HCT116 (cell line): ENCODE measurements at regions not wholly inside any gene's neighbourhood (a gene's known extent, or its start where the extent isn't known, plus 50 kb on each side); places are given as distances from the start of the nearest gene placed in this dataset.

ENCODE experiments used
- ATAC-seq: fragments of 200-7000 bp; cut with Tn5 transposase; 2 replicates; pipeline ENCODE4 v1.9.1; 2020; ENCODE audit warnings: mild to moderate bottlenecking, moderate library complexity
- BruUV-seq: library from RNA; stranded (reverse); fragments of 400-500 nt; replicated peaks from 2 replicates; lab custom pipeline; 2021; lab: Mats Ljungman, UMichigan
- CTCF ChIA-PET: fragments of 300-600 bp; sonication (Branson Sonifier 250); formaldehyde crosslinking; loops from one replicate; lab custom pipeline; 2021; ENCODE audit warnings: antibody characterized with exemption; lab: Charles Lee
- POLR2A ChIA-PET: fragments of 300-600, 350-600 bp; sonication (Branson Sonifier 250); formaldehyde crosslinking; loops from one replicate; lab custom pipeline; 2021; ENCODE audit warnings: antibody characterized with exemption; lab: Charles Lee
- RAD21 ChIA-PET, 2 experiments: fragments of 300-600 bp; sonication (Branson Sonifier 250); formaldehyde crosslinking; loops; one replicate each; lab custom pipeline; 2023; ENCODE audit warnings: low total read pairs in 2 of 2; ENCODE audit not compliant: uncharacterized antibody in 2 of 2, unreplicated experiment in 2 of 2, low non-redundant PET in 1 of 2; lab: Charles Lee
- DNase-seq: peaks from one replicate; pipeline ENCODE4 v3.0.0-alpha.2; 2010; ENCODE audit warnings: low read depth, low spot score
- H2AFZ ChIP-seq: fragments of 200-600 bp; shearing (Covaris generic), sonication (generic); 2 replicates; pipeline ENCODE4 v1.6.1; 2017; ENCODE audit warnings: low read depth, mixed run types, mixed read lengths, antibody characterized with exemption, low read length; ENCODE audit not compliant: poor library complexity, severe bottlenecking
- H3K27ac ChIP-seq: 2 replicates; pipeline ENCODE4 v1.5.1; 2012; ENCODE audit warnings: low read depth, low read length
- H3K27me3 ChIP-seq: fragments of 200-600 bp; sonication (generic); 2 replicates; pipeline ENCODE4 v1.6.1; 2016; ENCODE audit warnings: mixed run types, low read length, mixed read lengths; ENCODE audit not compliant: insufficient read depth
- H3K36me3 ChIP-seq, 2 experiments: fragments of 200-500 bp in 1 of 2; fragments of 200-600 bp in 1 of 2; sonication (Bioruptor generic) in 1 of 2; sonication (generic) in 1 of 2; 2 replicates each; pipeline versions ENCODE4 v1.5.1 to v1.6.1; 2014 to 2016; ENCODE audit warnings: low read length in 2 of 2, inconsistent platforms in 1 of 2, mixed read lengths in 1 of 2, mixed run types in 1 of 2; ENCODE audit not compliant: insufficient read depth in 2 of 2, control insufficient read depth in 1 of 2
- H3K4me1 ChIP-seq, 2 experiments: fragments of 200-600 bp in 1 of 2; sonication (generic) in 1 of 2; 2 replicates each; pipeline versions ENCODE4 v1.5.1 to v1.6.1; 2012 to 2017; ENCODE audit warnings: low read length in 2 of 2, inconsistent platforms in 1 of 2, mild to moderate bottlenecking in 1 of 2, mixed read lengths in 1 of 2, mixed run types in 1 of 2, moderate library complexity in 1 of 2; ENCODE audit not compliant: insufficient read depth in 2 of 2, control insufficient read depth in 1 of 2
- H3K4me2 ChIP-seq: fragments of 200-600 bp; sonication (generic); 2 replicates; pipeline ENCODE4 v1.6.1; 2017; ENCODE audit warnings: mixed run types, low read length, mixed read lengths
- H3K4me3 ChIP-seq, 2 experiments: fragments of 200-600 bp in 1 of 2; sonication (generic) in 1 of 2; replicated peaks in 1 of 2; 2 replicates each; pipeline ENCODE4 v1.5.1; 2011 to 2016; ENCODE audit warnings: low read length in 2 of 2, control low read depth in 1 of 2, low read depth in 1 of 2, mild to moderate bottlenecking in 1 of 2, mixed read lengths in 1 of 2, mixed run types in 1 of 2
- H3K79me2 ChIP-seq: fragments of 200-600 bp; sonication (generic); 2 replicates; pipeline ENCODE4 v1.6.1; 2017; ENCODE audit warnings: mild to moderate bottlenecking, mixed run types, low read length, moderate library complexity, mixed read lengths; ENCODE audit not compliant: insufficient read depth
- H3K9ac ChIP-seq: fragments of 200-600 bp; sonication (generic); 2 replicates; pipeline ENCODE4 v1.6.1; 2016; ENCODE audit warnings: low read length, mixed read lengths
- H3K9me2 ChIP-seq: fragments of 200-600 bp; sonication (generic), shearing (Covaris generic); 2 replicates; pipeline ENCODE4 v1.6.1; 2017; ENCODE audit warnings: mixed run types, mild to moderate bottlenecking, moderate library complexity; ENCODE audit not compliant: insufficient read depth
- H3K9me3 ChIP-seq, 2 experiments: fragments of 200-500 bp in 1 of 2; fragments of 200-600 bp in 1 of 2; sonication (Bioruptor generic) in 1 of 2; sonication (generic) in 1 of 2; 2 replicates each; pipeline ENCODE4 v1.6.1; 2014 to 2017; ENCODE audit warnings: low read length in 2 of 2, mixed read lengths in 2 of 2, inconsistent platforms in 1 of 2, low read depth in 1 of 2, mild to moderate bottlenecking in 1 of 2, mixed run types in 1 of 2, moderate library complexity in 1 of 2; ENCODE audit not compliant: control insufficient read depth in 1 of 2, insufficient read depth in 1 of 2
- H4K20me1 ChIP-seq: fragments of 200-600 bp; sonication (generic), shearing (Covaris generic); 2 replicates; pipeline ENCODE4 v1.6.1; 2017; ENCODE audit warnings: mixed run types, mild to moderate bottlenecking, moderate library complexity; ENCODE audit not compliant: insufficient read depth
- CEBPB ChIP-seq: IDR thresholded peaks from 2 replicates; pipeline ENCODE4 v1.6.1; 2012; ENCODE audit warnings: low read depth
- ELF1 ChIP-seq: IDR thresholded peaks from 2 replicates; pipeline ENCODE4 v1.6.1; 2012; ENCODE audit warnings: low read depth, borderline replicate concordance
- EZH2 ChIP-seq: fragments of 200-600 bp; sonication (generic); IDR thresholded peaks from 2 replicates; pipeline ENCODE4 v1.6.1; 2017; ENCODE audit warnings: antibody characterized with exemption, mixed run types
- FOSL1 ChIP-seq: IDR thresholded peaks from 2 replicates; pipeline ENCODE4 v1.6.1; 2012; ENCODE audit warnings: low read depth
- JUND ChIP-seq: IDR thresholded peaks from 2 replicates; pipeline ENCODE4 v1.6.1; 2012
- POLR2A ChIP-seq: IDR thresholded peaks from 2 replicates; pipeline ENCODE4 v1.7.0; 2011; ENCODE audit warnings: borderline replicate concordance; ENCODE audit not compliant: insufficient read depth, insufficient read length; ENCODE audit errors: extremely low read depth
- POLR2AphosphoS5 ChIP-seq: IDR thresholded peaks from 2 replicates; pipeline ENCODE4 v1.6.1; 2011; ENCODE audit warnings: mild to moderate bottlenecking, low read depth, low read length, moderate library complexity
- RAD21 ChIP-seq: IDR thresholded peaks from 2 replicates; pipeline ENCODE4 v1.6.1; 2012; ENCODE audit warnings: low read depth, mild to moderate bottlenecking
- SIN3A ChIP-seq: IDR thresholded peaks from 2 replicates; pipeline ENCODE4 v1.6.1; 2012; ENCODE audit warnings: low read depth
- SP1 ChIP-seq: IDR thresholded peaks from 2 replicates; pipeline ENCODE4 v1.6.1; 2012; ENCODE audit warnings: low read depth
- SRF ChIP-seq: IDR thresholded peaks from 2 replicates; pipeline ENCODE4 v1.6.1; 2012; ENCODE audit warnings: low read depth
- TCF7L2 ChIP-seq: IDR thresholded peaks from 2 replicates; pipeline ENCODE4 v1.7.0; 2011; ENCODE audit warnings: borderline replicate concordance, inconsistent platforms; ENCODE audit not compliant: insufficient read depth, insufficient read length; ENCODE audit errors: extremely low read depth
- YY1 ChIP-seq: IDR thresholded peaks from 2 replicates; pipeline ENCODE4 v1.6.1; 2011; ENCODE audit warnings: low read length, low read depth, moderate library complexity, mild to moderate bottlenecking; ENCODE audit not compliant: insufficient replicate concordance; ENCODE audit errors: extremely low read depth
- ZFX ChIP-seq: fragments of 450-650 bp; IDR thresholded peaks from 2 replicates; pipeline ENCODE4 v1.6.1; 2017
- ZNF274 ChIP-seq: fragments of 200-500 bp; sonication (Bioruptor generic); IDR thresholded peaks from 2 replicates; pipeline ENCODE4 v1.6.1; 2014; ENCODE audit warnings: mild to moderate bottlenecking, low read depth, low read length, inconsistent platforms
- intact Hi-C: fragments of 100-400 bp; cut with micrococcal nuclease; formaldehyde crosslinking; loops from 2 replicates; pipeline ENCODE4 v1.10.0; 2022
- TF ChIP-seq, protein P1 (sequence below): IDR thresholded peaks from 2 replicates; pipeline ENCODE4 v1.6.1; 2011; ENCODE audit warnings: mild to moderate bottlenecking, low read length, moderate library complexity; ENCODE audit not compliant: insufficient replicate concordance; ENCODE audit errors: extremely low read depth
- TF ChIP-seq, protein P2 (sequence below): IDR thresholded peaks from 2 replicates; pipeline ENCODE4 v1.6.1; 2012; ENCODE audit warnings: low read depth
- TF ChIP-seq, protein P3 (sequence below): IDR thresholded peaks from 2 replicates; pipeline ENCODE4 v1.6.1; 2012
- TF ChIP-seq, protein P4 (sequence below), 3 experiments: fragments of 200-600 bp in 1 of 3; sonication (generic) in 1 of 3; IDR thresholded peaks in 2 of 3; conservative IDR thresholded peaks in 1 of 3; 2 replicates each; pipeline ENCODE4 v1.5.1; 2012 to 2017; ENCODE audit warnings: low read depth in 2 of 3, low read length in 2 of 3, antibody characterized with exemption in 1 of 3, borderline replicate concordance in 1 of 3, control low read depth in 1 of 3, mild to moderate bottlenecking in 1 of 3, mixed read lengths in 1 of 3, mixed run types in 1 of 3, moderate library complexity in 1 of 3; ENCODE audit not compliant: insufficient read depth in 1 of 3

DNA sequence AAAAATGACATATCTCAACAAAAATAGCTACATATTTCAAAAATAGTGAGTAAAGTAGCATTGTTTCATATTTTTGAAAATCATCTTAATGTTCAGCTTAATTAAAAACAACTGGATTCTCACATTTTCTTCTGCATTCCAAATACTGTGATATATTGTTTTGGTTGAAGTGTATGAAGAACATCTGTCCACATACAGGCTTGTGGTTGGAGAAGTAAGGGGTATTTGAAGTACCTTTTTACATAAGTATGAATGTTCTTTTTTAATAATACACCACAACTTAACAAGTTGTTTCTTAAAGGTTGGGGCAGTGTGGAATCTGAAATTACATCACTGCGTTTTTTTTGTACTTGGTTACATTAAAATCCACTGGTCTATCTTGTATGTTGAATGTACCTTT is 442.5 kb downstream of the KIF20B start:
- ChIA-PET CTCF (no interaction called here), POLR2A (no interaction called here), RAD21 (no interaction called here)
- no TSS peak for BruUV-seq
- no peak for ATAC-seq
- Histone ChIP-seq H3K9me2 (no peaks in the 10 kb centered on the region), H3K4me1 (peaks cover 19 to 28% of the 10 kb centered on the region in 2 experiments), H3K4me2 (no peak overlapping the region), H3K4me3 (no peak overlapping the region), H2AFZ (no peak overlapping the region), H3K27ac (no peak overlapping the region), H3K36me3 (no peaks in the 10 kb centered on the region), H4K20me1 (no peaks in the 10 kb centered on the region), H3K27me3 (no peaks in the 10 kb centered on the region), H3K79me2 (no peaks in the 10 kb centered on the region), H3K9ac (no peak overlapping the region), H3K9me3 (peaks cover 3 to 5% of the 10 kb centered on the region in 2 experiments; a peak in 2 of 4 replicates)
- intact Hi-C loops: no loop called here
- no peak for DNase-seq
- no peak for TF ChIP-seq POLR2A
- no peak for TF ChIP-seq SIN3A
- no peak for TF ChIP-seq SRF
- no peak for TF ChIP-seq CEBPB
- TF ChIP-seq, protein P1, sequence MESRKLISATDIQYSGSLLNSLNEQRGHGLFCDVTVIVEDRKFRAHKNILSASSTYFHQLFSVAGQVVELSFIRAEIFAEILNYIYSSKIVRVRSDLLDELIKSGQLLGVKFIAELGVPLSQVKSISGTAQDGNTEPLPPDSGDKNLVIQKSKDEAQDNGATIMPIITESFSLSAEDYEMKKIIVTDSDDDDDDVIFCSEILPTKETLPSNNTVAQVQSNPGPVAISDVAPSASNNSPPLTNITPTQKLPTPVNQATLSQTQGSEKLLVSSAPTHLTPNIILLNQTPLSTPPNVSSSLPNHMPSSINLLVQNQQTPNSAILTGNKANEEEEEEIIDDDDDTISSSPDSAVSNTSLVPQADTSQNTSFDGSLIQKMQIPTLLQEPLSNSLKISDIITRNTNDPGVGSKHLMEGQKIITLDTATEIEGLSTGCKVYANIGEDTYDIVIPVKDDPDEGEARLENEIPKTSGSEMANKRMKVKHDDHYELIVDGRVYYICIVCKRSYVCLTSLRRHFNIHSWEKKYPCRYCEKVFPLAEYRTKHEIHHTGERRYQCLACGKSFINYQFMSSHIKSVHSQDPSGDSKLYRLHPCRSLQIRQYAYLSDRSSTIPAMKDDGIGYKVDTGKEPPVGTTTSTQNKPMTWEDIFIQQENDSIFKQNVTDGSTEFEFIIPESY: no peak
- no peak for TF ChIP-seq EZH2
- TF ChIP-seq SP1: no peak
- TF ChIP-seq, protein P2, sequence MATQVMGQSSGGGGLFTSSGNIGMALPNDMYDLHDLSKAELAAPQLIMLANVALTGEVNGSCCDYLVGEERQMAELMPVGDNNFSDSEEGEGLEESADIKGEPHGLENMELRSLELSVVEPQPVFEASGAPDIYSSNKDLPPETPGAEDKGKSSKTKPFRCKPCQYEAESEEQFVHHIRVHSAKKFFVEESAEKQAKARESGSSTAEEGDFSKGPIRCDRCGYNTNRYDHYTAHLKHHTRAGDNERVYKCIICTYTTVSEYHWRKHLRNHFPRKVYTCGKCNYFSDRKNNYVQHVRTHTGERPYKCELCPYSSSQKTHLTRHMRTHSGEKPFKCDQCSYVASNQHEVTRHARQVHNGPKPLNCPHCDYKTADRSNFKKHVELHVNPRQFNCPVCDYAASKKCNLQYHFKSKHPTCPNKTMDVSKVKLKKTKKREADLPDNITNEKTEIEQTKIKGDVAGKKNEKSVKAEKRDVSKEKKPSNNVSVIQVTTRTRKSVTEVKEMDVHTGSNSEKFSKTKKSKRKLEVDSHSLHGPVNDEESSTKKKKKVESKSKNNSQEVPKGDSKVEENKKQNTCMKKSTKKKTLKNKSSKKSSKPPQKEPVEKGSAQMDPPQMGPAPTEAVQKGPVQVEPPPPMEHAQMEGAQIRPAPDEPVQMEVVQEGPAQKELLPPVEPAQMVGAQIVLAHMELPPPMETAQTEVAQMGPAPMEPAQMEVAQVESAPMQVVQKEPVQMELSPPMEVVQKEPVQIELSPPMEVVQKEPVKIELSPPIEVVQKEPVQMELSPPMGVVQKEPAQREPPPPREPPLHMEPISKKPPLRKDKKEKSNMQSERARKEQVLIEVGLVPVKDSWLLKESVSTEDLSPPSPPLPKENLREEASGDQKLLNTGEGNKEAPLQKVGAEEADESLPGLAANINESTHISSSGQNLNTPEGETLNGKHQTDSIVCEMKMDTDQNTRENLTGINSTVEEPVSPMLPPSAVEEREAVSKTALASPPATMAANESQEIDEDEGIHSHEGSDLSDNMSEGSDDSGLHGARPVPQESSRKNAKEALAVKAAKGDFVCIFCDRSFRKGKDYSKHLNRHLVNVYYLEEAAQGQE: no peak
- TF ChIP-seq YY1: no peak
- no peak for TF ChIP-seq TCF7L2
- TF ChIP-seq FOSL1: no peak
- TF ChIP-seq, protein P3, sequence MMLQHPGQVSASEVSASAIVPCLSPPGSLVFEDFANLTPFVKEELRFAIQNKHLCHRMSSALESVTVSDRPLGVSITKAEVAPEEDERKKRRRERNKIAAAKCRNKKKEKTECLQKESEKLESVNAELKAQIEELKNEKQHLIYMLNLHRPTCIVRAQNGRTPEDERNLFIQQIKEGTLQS: no peak
- no peak for TF ChIP-seq POLR2AphosphoS5
- TF ChIP-seq RAD21: no peak
- TF ChIP-seq, protein P4, sequence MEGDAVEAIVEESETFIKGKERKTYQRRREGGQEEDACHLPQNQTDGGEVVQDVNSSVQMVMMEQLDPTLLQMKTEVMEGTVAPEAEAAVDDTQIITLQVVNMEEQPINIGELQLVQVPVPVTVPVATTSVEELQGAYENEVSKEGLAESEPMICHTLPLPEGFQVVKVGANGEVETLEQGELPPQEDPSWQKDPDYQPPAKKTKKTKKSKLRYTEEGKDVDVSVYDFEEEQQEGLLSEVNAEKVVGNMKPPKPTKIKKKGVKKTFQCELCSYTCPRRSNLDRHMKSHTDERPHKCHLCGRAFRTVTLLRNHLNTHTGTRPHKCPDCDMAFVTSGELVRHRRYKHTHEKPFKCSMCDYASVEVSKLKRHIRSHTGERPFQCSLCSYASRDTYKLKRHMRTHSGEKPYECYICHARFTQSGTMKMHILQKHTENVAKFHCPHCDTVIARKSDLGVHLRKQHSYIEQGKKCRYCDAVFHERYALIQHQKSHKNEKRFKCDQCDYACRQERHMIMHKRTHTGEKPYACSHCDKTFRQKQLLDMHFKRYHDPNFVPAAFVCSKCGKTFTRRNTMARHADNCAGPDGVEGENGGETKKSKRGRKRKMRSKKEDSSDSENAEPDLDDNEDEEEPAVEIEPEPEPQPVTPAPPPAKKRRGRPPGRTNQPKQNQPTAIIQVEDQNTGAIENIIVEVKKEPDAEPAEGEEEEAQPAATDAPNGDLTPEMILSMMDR (IDR thresholded peaks at IDR 0.05 in 2 of 3, conservative IDR thresholded peaks at IDR 0.05 in 1 of 3; ENCODE audit: borderline replicate concordance in 1 of 3, insufficient read depth in 1 of 3, low read depth in 2 of 3, low read length in 2 of 3): no peak
- no peak for TF ChIP-seq JUND
- TF ChIP-seq ELF1: no peak
- no peak for TF ChIP-seq ZNF274
- no peak for TF ChIP-seq ZFX
